SK-N-SH treated with all-trans-retinoic acid at 6 μM for 48 hours (cell line): ENCODE measurements at regions not wholly inside any gene's neighbourhood (a gene's known extent, or its start where the extent isn't known, plus 50 kb on each side); places are given as distances from the start of the nearest gene placed in this dataset.

ENCODE experiments used
- ATAC-seq: fragments of 200-7000 bp; cut with Tn5 transposase; 3 replicates; pipeline ENCODE4 v1.9.1; 2020; ENCODE audit warnings: mild to moderate bottlenecking, moderate library complexity
- ARNTL ChIP-seq: fragments of 450-650 bp; formaldehyde crosslinking; IDR thresholded peaks from 2 replicates; pipeline ENCODE4 v1.5.0; 2020; ENCODE audit warnings: low read depth, mild to moderate bottlenecking, moderate library complexity, borderline replicate concordance
- BACH2 ChIP-seq: fragments of 250-450 bp; sonication (Bioruptor Pico); IDR thresholded peaks from 2 replicates; pipeline ENCODE4 v1.9.0; 2021; ENCODE audit warnings: mild to moderate bottlenecking, borderline replicate concordance
- CREB5 ChIP-seq: fragments of 250-450 bp; sonication (Bioruptor Pico); IDR thresholded peaks from 2 replicates; pipeline ENCODE4 v1.5.1; 2020; ENCODE audit warnings: low read depth, mild to moderate bottlenecking, moderate library complexity
- CSDC2 ChIP-seq: fragments of 250-450 bp; sonication (Bioruptor Pico); IDR thresholded peaks from 2 replicates; pipeline ENCODE4 v1.5.0; 2020; ENCODE audit warnings: mild to moderate bottlenecking, moderate library complexity
- CSRNP3 ChIP-seq: fragments of 250-450 bp; sonication (Bioruptor Pico); IDR thresholded peaks from 2 replicates; pipeline ENCODE4 v1.5.1; 2021; ENCODE audit warnings: mild to moderate bottlenecking, moderate library complexity
- ESRRG ChIP-seq: fragments of 250-450 bp; sonication (Bioruptor Pico); IDR thresholded peaks from 2 replicates; pipeline ENCODE4 v1.6.1; 2021; ENCODE audit warnings: mild to moderate bottlenecking
- GLIS3 ChIP-seq: fragments of 250-450 bp; sonication (Bioruptor Pico); IDR thresholded peaks from 2 replicates; pipeline ENCODE4 v1.5.0; 2020; ENCODE audit warnings: mild to moderate bottlenecking, moderate library complexity
- ISL1 ChIP-seq: fragments of 250-450 bp; sonication (Bioruptor Pico); IDR thresholded peaks from 2 replicates; pipeline ENCODE4 v2.1.2; 2022; ENCODE audit warnings: mild to moderate bottlenecking, moderate library complexity
- OSR1 ChIP-seq: fragments of 250-450 bp; sonication (Bioruptor Pico); IDR thresholded peaks from 2 replicates; pipeline ENCODE4 v1.8.0; 2022; ENCODE audit warnings: moderate library complexity, mild to moderate bottlenecking, inconsistent platforms
- PATZ1 ChIP-seq: fragments of 250-450 bp; sonication (Bioruptor Pico); IDR thresholded peaks from 2 replicates; pipeline ENCODE4 v1.8.0; 2020; ENCODE audit warnings: mild to moderate bottlenecking, moderate library complexity, borderline replicate concordance
- POU6F1 ChIP-seq: fragments of 250-450 bp; sonication (Bioruptor Pico); IDR thresholded peaks from 2 replicates; pipeline ENCODE4 v1.8.0; 2021; ENCODE audit warnings: low read depth, mild to moderate bottlenecking, moderate library complexity, borderline replicate concordance
- PPARA ChIP-seq: fragments of 250-450 bp; sonication (Bioruptor Pico); IDR thresholded peaks from 2 replicates; pipeline ENCODE4 v1.5.0; 2020; ENCODE audit warnings: mild to moderate bottlenecking, borderline replicate concordance
- RARB ChIP-seq: fragments of 250-450 bp; sonication (Bioruptor Pico); IDR thresholded peaks from 2 replicates; pipeline ENCODE4 v1.8.0; 2021; ENCODE audit warnings: mild to moderate bottlenecking, moderate library complexity
- SNAI2 ChIP-seq: fragments of 250-450 bp; sonication (Bioruptor Pico); IDR thresholded peaks from 2 replicates; pipeline ENCODE4 v1.5.0; 2020; ENCODE audit warnings: mild to moderate bottlenecking, moderate library complexity
- TCF4 ChIP-seq: fragments of 250-450 bp; sonication (Bioruptor Pico); IDR thresholded peaks from 2 replicates; pipeline ENCODE4 v1.8.0; 2021; ENCODE audit warnings: mild to moderate bottlenecking, moderate library complexity, borderline replicate concordance
- TOX ChIP-seq: fragments of 250-450 bp; sonication (Bioruptor Pico); IDR thresholded peaks from 2 replicates; pipeline ENCODE4 v1.8.0; 2021; ENCODE audit warnings: mild to moderate bottlenecking, moderate library complexity, borderline replicate concordance
- TSHZ2 ChIP-seq: fragments of 250-450 bp; sonication (Bioruptor Pico); IDR thresholded peaks from 2 replicates; pipeline ENCODE4 v1.5.0; 2020; ENCODE audit warnings: mild to moderate bottlenecking, moderate library complexity
- ZC3H10 ChIP-seq: fragments of 250-450 bp; sonication (Bioruptor Pico); IDR thresholded peaks from 2 replicates; pipeline ENCODE4 v1.5.1; 2021; ENCODE audit warnings: mild to moderate bottlenecking, moderate library complexity
- ZFP3 ChIP-seq: fragments of 250-450 bp; sonication (Bioruptor Pico); IDR thresholded peaks from 2 replicates; pipeline ENCODE4 v1.5.0; 2020; ENCODE audit warnings: mild to moderate bottlenecking, moderate library complexity
- ZFP30 ChIP-seq: fragments of 450-650 bp; formaldehyde crosslinking; IDR thresholded peaks from 2 replicates; pipeline ENCODE4 v1.5.0; 2022; ENCODE audit warnings: mild to moderate bottlenecking, moderate library complexity
- ZNF565 ChIP-seq: fragments of 450-650 bp; formaldehyde crosslinking; conservative IDR thresholded peaks from 2 replicates; pipeline ENCODE4 v1.5.0; 2020; ENCODE audit warnings: low read depth, mild to moderate bottlenecking, moderate library complexity
- ZNF70 ChIP-seq: fragments of 450-650 bp; formaldehyde crosslinking; IDR thresholded peaks from 2 replicates; pipeline ENCODE4 v1.5.0; 2020; ENCODE audit warnings: mild to moderate bottlenecking, moderate library complexity
- ZNF8 ChIP-seq: fragments of 450-650 bp; formaldehyde crosslinking; IDR thresholded peaks from 2 replicates; pipeline ENCODE4 v1.5.0; 2020; ENCODE audit warnings: mild to moderate bottlenecking, moderate library complexity

GRCh38 chr3:124157748-124158147 lies 165.8 kb upstream of the ROPN1 start:
- ATAC-seq: peak; percentile 38
- no peak for TF ChIP-seq POU6F1 (CRISPR knock-in tag)
- TF ChIP-seq ZFP3 (CRISPR knock-in tag): no peak
- TF ChIP-seq OSR1 (CRISPR knock-in tag): no peak
- TF ChIP-seq CSRNP3 (CRISPR knock-in tag): no peak
- TF ChIP-seq ISL1 (CRISPR knock-in tag): no peak
- TF ChIP-seq BACH2 (CRISPR knock-in tag): no peak
- TF ChIP-seq CREB5: no peak
- TF ChIP-seq ESRRG (CRISPR knock-in tag): no peak
- no peak for TF ChIP-seq RARB
- no peak for TF ChIP-seq TCF4 (CRISPR knock-in tag)
- TF ChIP-seq TOX (CRISPR knock-in tag): no peak
- TF ChIP-seq ZFP30 (CRISPR knock-in tag): no peak
- no peak for TF ChIP-seq ZC3H10 (CRISPR knock-in tag)
- TF ChIP-seq GLIS3 (CRISPR knock-in tag): no peak
- no peak for TF ChIP-seq ARNTL (CRISPR knock-in tag)
- TF ChIP-seq PPARA (CRISPR knock-in tag): no peak
- TF ChIP-seq ZNF8 (CRISPR knock-in tag): no peak
- TF ChIP-seq CSDC2 (CRISPR knock-in tag): no peak

- no peak; the same call in 1 of the 2 replicates for TF ChIP-seq CREB5
- TF ChIP-seq ARNTL (CRISPR knock-in tag): no peak
- no peak for TF ChIP-seq ZFP3 (CRISPR knock-in tag)
- TF ChIP-seq TOX (CRISPR knock-in tag): peak; percentile 88
- no peak for TF ChIP-seq RARB
- TF ChIP-seq PATZ1 (CRISPR knock-in tag): 0 out of 2 replicates have a peak, but pooled peaks have one; percentile 21
- no peak for TF ChIP-seq ZFP30 (CRISPR knock-in tag)
- no peak for TF ChIP-seq CSDC2 (CRISPR knock-in tag)
- no peak for TF ChIP-seq ZNF565 (CRISPR knock-in tag)
- TF ChIP-seq POU6F1 (CRISPR knock-in tag): no peak
- TF ChIP-seq ZNF8 (CRISPR knock-in tag): no peak
- TF ChIP-seq TSHZ2: peak; percentile 93
- no peak for TF ChIP-seq SNAI2
- TF ChIP-seq ZNF70: 0 out of 2 replicates have a peak, but pooled peaks have one; percentile 6
- TF ChIP-seq TCF4 (CRISPR knock-in tag): peak; percentile 75
- no peak for TF ChIP-seq BACH2 (CRISPR knock-in tag)
- no peak for TF ChIP-seq OSR1 (CRISPR knock-in tag)
- TF ChIP-seq GLIS3 (CRISPR knock-in tag): peak; percentile 21; the same call in 1 of the 2 replicates
- TF ChIP-seq ESRRG (CRISPR knock-in tag): no peak
- peak; percentile 65; the same call in 1 of the 2 replicates for TF ChIP-seq ZC3H10 (CRISPR knock-in tag)
- TF ChIP-seq PPARA (CRISPR knock-in tag): 0 out of 2 replicates have a peak, but pooled peaks have one; percentile 31
- TF ChIP-seq ISL1 (CRISPR knock-in tag): peak; percentile 72
- peak; percentile 33; the same call in 1 of the 2 replicates for TF ChIP-seq CSRNP3 (CRISPR knock-in tag)
These were observed 166.4 kb upstream of the ROPN1 start for GRCh38 chr3:124158168-124158881.

More at GRCh38 chr3:124158168-124158881, 166.4 kb upstream of the ROPN1 start:
- peak; percentile 91 for ATAC-seq
